Psoas muscle (tissue), 7 donors: ENCODE measurements at regions not wholly inside any gene's neighbourhood (a gene's known extent, or its start where the extent isn't known, plus 50 kb on each side); places are given as distances from the start of the nearest gene placed in this dataset.

Experiments
- ATAC-seq, 4 donors: fragments of 200-7000 bp; cut with Tn5 transposase; one replicate each; pipeline ENCODE4 v1.9.1; 2020; ENCODE audit warnings: moderate library complexity in 3 of 4, mild to moderate bottlenecking in 2 of 4
- DNase-seq, 2 donors: peaks; one replicate each; pipeline ENCODE4 v3.0.0-alpha.2; 2020
- H3K27ac ChIP-seq: fragments of 200-600 bp; one replicate; pipeline ENCODE4 v1.8.0; 2022
- H3K27me3 ChIP-seq, 3 donors: fragments of 200-600 bp in 1 of 3; one replicate each; pipeline versions ENCODE4 v1.6.1 to v1.8.0; 2013 to 2022; ENCODE audit warnings: low read length in 2 of 3, mild to moderate bottlenecking in 2 of 3, moderate library complexity in 1 of 3; ENCODE audit not compliant: insufficient read depth in 3 of 3
- H3K36me3 ChIP-seq, 2 donors: fragments of 200-600 bp in 1 of 2; one replicate each; pipeline versions ENCODE4 v1.6.1 to v1.8.0; 2013 to 2022; ENCODE audit warnings: low read depth in 1 of 2, mild to moderate bottlenecking in 1 of 2, moderate library complexity in 1 of 2; ENCODE audit not compliant: insufficient read depth in 1 of 2
- H3K4me1 ChIP-seq: fragments of 200-600 bp; one replicate; pipeline ENCODE4 v1.8.0; 2022
- H3K4me3 ChIP-seq: fragments of 200-600 bp; one replicate; pipeline ENCODE4 v1.8.0; 2022; ENCODE audit warnings: mild to moderate bottlenecking
- H3K9me3 ChIP-seq: fragments of 200-600 bp; one replicate; pipeline ENCODE4 v1.8.0; 2022
- WGBS, 3 donors: extraction: QIAGEN DNeasy Blood & Tissue Kit; methylation state at CpG; one replicate each; pipeline versions ENCODE4 v1.1.6 to v1.1.7; 2013; 5-methylcytosine and 5-hydroxymethylcytosine counted together
- intact Hi-C, 2 donors: fragments of 100-400 bp; cut with DNase I; formaldehyde crosslinking; loops; one replicate each; pipeline versions ENCODE4 v1.11.0 to v1.14.2; 2022
- TF ChIP-seq, protein P1 (sequence below): fragments of 200-600 bp; IDR thresholded peaks from one replicate; pipeline ENCODE4 v1.8.0; 2022; ENCODE audit warnings: antibody characterized with exemption
- donor health status: healthy with polysubstance abuse.
- donor health status: DM: no; HTN: no; CAD: no; lungs with moderate emphysema.
- donor health status: Bipolar disorder and iron deficiency.
- donor health status: healthy.
- donor health status: DM: yes; HTN: yes; CAD: no.
- donor health status: DM: no; HTN: no; CAD: no.
- donor health status: DM: yes; HTN: yes; CAD: no.

DNA sequence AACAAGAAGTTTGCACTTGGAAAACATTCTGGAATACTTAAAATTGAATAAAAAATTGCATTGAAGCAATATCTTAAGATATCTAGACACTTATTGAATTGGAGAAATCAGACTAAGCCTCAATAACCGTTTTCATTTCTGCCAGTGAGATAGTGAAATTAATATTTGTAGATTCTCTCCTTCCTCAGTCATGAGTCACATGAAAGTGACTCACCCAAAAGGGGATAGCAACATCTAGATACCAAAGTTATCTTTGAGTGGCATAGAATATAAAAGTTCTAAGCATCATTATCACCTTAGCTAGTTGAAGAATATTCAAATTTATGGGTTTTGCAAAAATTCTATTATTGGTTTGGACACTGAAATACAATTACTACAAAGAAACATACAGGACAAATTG is 614.8 kb upstream of the ZNF717 start:
- no peaks in the 10 kb centered on the region for H3K36me3 ChIP-seq
- H3K27ac ChIP-seq, result no peak overlapping the region
- TF ChIP-seq, protein P1, sequence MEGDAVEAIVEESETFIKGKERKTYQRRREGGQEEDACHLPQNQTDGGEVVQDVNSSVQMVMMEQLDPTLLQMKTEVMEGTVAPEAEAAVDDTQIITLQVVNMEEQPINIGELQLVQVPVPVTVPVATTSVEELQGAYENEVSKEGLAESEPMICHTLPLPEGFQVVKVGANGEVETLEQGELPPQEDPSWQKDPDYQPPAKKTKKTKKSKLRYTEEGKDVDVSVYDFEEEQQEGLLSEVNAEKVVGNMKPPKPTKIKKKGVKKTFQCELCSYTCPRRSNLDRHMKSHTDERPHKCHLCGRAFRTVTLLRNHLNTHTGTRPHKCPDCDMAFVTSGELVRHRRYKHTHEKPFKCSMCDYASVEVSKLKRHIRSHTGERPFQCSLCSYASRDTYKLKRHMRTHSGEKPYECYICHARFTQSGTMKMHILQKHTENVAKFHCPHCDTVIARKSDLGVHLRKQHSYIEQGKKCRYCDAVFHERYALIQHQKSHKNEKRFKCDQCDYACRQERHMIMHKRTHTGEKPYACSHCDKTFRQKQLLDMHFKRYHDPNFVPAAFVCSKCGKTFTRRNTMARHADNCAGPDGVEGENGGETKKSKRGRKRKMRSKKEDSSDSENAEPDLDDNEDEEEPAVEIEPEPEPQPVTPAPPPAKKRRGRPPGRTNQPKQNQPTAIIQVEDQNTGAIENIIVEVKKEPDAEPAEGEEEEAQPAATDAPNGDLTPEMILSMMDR, result no peak
- H3K9me3 ChIP-seq, result no peaks in the 10 kb centered on the region
- ATAC-seq (no peak), DNase-seq (no peak)
- no peaks in the 10 kb centered on the region for H3K27me3 ChIP-seq
- intact Hi-C loops, result no loop called here
- H3K4me1 ChIP-seq, result no peaks in the 10 kb centered on the region
- H3K4me3 ChIP-seq, result no peak overlapping the region
- WGBS, 3 donors, result 39 to 51% (median 48%) methylated on average over 1 of the region's 1 CpG

DNA sequence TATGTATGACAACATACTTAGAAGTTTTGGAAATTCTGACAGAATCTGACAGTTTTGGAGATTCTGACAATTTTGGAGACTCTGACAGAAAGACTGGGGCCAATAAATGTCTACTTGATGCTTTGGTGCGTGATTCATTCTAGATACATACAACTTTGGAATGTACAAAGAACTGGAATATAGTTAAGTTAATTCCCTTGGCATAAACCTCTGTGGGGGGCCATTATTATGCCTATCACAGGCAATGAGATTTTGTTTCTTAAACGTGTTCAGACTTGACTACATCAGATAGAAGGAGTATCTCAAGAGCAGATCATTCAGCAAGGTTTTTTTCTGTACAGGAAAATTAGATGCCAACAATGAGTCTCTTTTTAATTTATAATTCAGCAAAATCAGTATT is 617.6 kb upstream of the ZNF717 start:
- 41 to 44% (median 44%) methylated on average over 2 of the region's 2 CpGs for WGBS, 3 donors
- Histone ChIP-seq H3K9me3 (no peaks in the 10 kb centered on the region), H3K27me3 (no peaks in the 10 kb centered on the region), H3K4me1 (no peaks in the 10 kb centered on the region), H3K4me3 (no peak overlapping the region), H3K27ac (no peak overlapping the region), H3K36me3 (no peaks in the 10 kb centered on the region)
- TF ChIP-seq, protein P1, result no peak
- intact Hi-C loops, result no loop called here
- DNase-seq (no peak), ATAC-seq (no peak)

DNA sequence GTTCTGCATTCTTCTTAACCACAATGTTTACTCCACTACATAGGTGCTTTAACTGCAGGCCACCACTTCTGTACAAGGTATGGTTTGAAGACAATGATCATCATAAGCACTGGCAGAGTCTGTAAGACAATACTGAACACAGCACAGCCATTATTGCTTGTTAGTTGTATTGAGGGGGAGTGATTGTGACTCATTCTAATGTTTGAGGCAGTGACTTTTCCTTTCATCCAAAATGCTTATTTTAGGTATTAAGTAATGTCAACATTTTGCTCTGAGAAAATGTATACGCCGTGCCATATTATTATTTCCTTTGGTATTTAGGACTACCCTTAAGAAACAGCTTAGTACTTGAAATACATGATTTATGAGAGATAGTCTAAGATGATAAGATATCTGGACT is 618.2 kb upstream of the ZNF717 start:
- Histone ChIP-seq H3K27ac (no peak overlapping the region), H3K9me3 (no peaks in the 10 kb centered on the region), H3K4me3 (no peak overlapping the region), H3K36me3 (no peaks in the 10 kb centered on the region), H3K27me3 (no peaks in the 10 kb centered on the region), H3K4me1 (no peaks in the 10 kb centered on the region)
- 42 to 67% (median 42%) methylated on average over 2 of the region's 2 CpGs for WGBS, 3 donors
- DNase-seq (no peak), ATAC-seq (no peak)
- intact Hi-C loops, result no loop called here
- TF ChIP-seq, protein P1, result no peak

DNA sequence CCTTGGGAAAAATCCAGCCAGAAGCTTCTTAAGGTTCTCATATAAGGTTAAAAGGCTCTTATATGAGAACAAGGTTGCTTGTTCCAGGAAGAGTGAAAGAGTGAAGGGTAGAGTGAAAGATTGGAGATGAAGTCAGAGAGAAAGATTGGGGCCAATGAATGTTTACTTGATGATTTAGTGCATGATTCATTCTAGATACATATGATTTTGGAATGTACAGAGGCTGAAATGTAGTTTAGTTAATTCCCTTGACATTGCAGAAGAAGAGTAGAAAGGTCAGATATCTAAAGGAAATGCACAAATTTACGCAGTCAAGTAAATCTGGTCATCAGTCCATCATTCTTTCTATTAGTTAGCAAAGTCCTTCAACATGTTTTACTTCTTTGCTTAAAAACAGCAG is 619.8 kb upstream of the ZNF717 start:
- Histone ChIP-seq H3K27ac (no peak overlapping the region), H3K27me3 (no peaks in the 10 kb centered on the region), H3K36me3 (no peaks in the 10 kb centered on the region), H3K9me3 (no peaks in the 10 kb centered on the region), H3K4me1 (no peaks in the 10 kb centered on the region), H3K4me3 (no peak overlapping the region)
- DNase-seq (no peak), ATAC-seq (no peak)
- intact Hi-C loops, result no loop called here
- 70 to 85% (median 84%) methylated on average over 1 of the region's 1 CpG for WGBS, 3 donors
- TF ChIP-seq, protein P1, result no peak

DNA sequence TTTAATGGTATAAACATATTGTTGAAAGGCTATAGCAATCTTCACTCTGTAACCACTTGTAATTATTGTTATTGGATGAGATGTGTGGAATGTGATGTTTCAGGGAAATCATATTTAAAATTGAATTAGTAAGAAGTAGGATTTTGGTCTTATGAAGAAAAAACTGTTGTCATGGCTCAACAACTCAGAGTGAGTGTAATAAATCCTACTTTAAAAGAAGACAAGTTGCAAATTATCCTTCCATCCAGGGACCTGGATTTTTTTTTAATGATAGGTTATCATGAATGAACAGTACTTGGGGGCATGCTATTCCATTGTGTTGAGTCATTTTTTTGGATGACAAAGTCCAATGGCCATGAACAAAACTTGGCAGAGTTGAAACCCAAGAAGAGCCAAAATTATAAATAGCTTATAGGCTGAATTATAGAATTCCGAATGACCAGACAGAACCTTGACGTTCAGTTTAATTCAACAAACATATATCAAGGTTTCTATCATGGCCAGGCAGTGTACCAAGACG is 625.5 kb upstream of the ZNF717 start:
- Histone ChIP-seq H3K27me3 (no peaks in the 10 kb centered on the region), H3K4me3 (no peak overlapping the region), H3K27ac (no peak overlapping the region), H3K4me1 (no peaks in the 10 kb centered on the region), H3K36me3 (no peaks in the 10 kb centered on the region), H3K9me3 (no peaks in the 10 kb centered on the region)
- TF ChIP-seq, protein P1, result no peak
- DNase-seq (no peak), ATAC-seq (no peak)
- intact Hi-C loops, result no loop called here
- 49 to 58% (median 56%) methylated on average over 3 of the region's 3 CpGs for WGBS, 3 donors
